CD4-positive, alpha-beta T cell (primary cell): ENCODE measurements at regions not wholly inside any gene's neighbourhood (a gene's known extent, or its start where the extent isn't known, plus 50 kb on each side); places are given as distances from the start of the nearest gene placed in this dataset.

Experiments
- ATAC-seq: fragments of 200-7000 bp; cut with Tn5 transposase; one replicate; pipeline ENCODE4 v1.10.0; 2022; ENCODE audit warnings: mild to moderate bottlenecking; ENCODE audit not compliant: poor library complexity
- CTCF ChIA-PET: fragments of 350-600 bp; sonication (Branson Sonifier 250); formaldehyde crosslinking; loops from one replicate; lab custom pipeline; 2021; ENCODE audit warnings: antibody characterized with exemption, inconsistent platforms; lab: Charles Lee
- POLR2A ChIA-PET: fragments of 350-600 bp; sonication (Branson Sonifier 250); formaldehyde crosslinking; loops from one replicate; lab custom pipeline; 2021; ENCODE audit warnings: antibody characterized with exemption, inconsistent platforms; lab: Charles Lee
- DNase-seq, 14 experiments: peaks; one replicate each; pipeline ENCODE4 v3.0.0-alpha.2; 2013 to 2020; ENCODE audit warnings: mixed read lengths in 2 of 14
- H3K27ac ChIP-seq, 2 donors: one replicate each; pipeline versions ENCODE4 v1.5.1 to v1.7.0; 2013; ENCODE audit warnings: low read length in 2 of 2, low read depth in 1 of 2, mild to moderate bottlenecking in 1 of 2
- H3K27me3 ChIP-seq, 2 experiments: 1 replicate in 1 of 2; 2 replicates in 1 of 2; pipeline versions ENCODE4 v1.6.1 to v1.7.0; 2013; ENCODE audit warnings: low read length in 2 of 2, control low read depth in 1 of 2, mild to moderate bottlenecking in 1 of 2, moderate library complexity in 1 of 2; ENCODE audit not compliant: insufficient read depth in 2 of 2, control insufficient read depth in 1 of 2
- H3K36me3 ChIP-seq: one replicate; pipeline ENCODE4 v1.6.1; 2013; ENCODE audit warnings: low read length, control low read depth; ENCODE audit not compliant: insufficient read depth
- H3K4me1 ChIP-seq: one replicate; pipeline ENCODE4 v1.6.1; 2013; ENCODE audit warnings: low read length, control low read depth; ENCODE audit not compliant: insufficient read depth
- H3K4me3 ChIP-seq: one replicate; pipeline ENCODE4 v1.5.1; 2013; ENCODE audit warnings: mild to moderate bottlenecking, low read length, moderate library complexity
- H3K9me3 ChIP-seq, 2 experiments: 1 replicate in 1 of 2; 2 replicates in 1 of 2; pipeline versions ENCODE4 v1.6.1 to v1.7.0; 2013; ENCODE audit warnings: low read length in 2 of 2, mild to moderate bottlenecking in 2 of 2, control low read depth in 1 of 2, moderate library complexity in 1 of 2; ENCODE audit not compliant: control insufficient read depth in 1 of 2, insufficient read depth in 1 of 2
- H3K27ac Mint-ChIP-seq: one replicate; pipeline ENCODE4 v1.8.0; 2020; ENCODE audit warnings: mixed read lengths
- H3K27me3 Mint-ChIP-seq: one replicate; pipeline ENCODE4 v1.8.0; 2021; ENCODE audit warnings: mixed read lengths
- H3K36me3 Mint-ChIP-seq: one replicate; pipeline ENCODE4 v1.8.0; 2021; ENCODE audit warnings: low read depth, mixed read lengths
- H3K4me1 Mint-ChIP-seq: one replicate; pipeline ENCODE4 v1.8.0; 2021; ENCODE audit warnings: low read depth, mixed read lengths
- H3K4me3 Mint-ChIP-seq: one replicate; pipeline ENCODE4 v1.8.0; 2020; ENCODE audit warnings: mild to moderate bottlenecking, mixed read lengths
- H3K9me3 Mint-ChIP-seq: one replicate; pipeline ENCODE4 v1.8.0; 2020; ENCODE audit warnings: mixed read lengths
- CTCF ChIP-seq: fragments of 200-600 bp; IDR thresholded peaks from one replicate; pipeline ENCODE4 v1.8.0; 2022; ENCODE audit warnings: antibody characterized with exemption, mild to moderate bottlenecking
- intact Hi-C, 2 experiments: fragments of 100-400 bp; cut with DNase I in 1 of 2; cut with micrococcal nuclease in 1 of 2; formaldehyde crosslinking; loops; one replicate each; pipeline versions ENCODE4 v1.15.1 to v1.9.0; 2023 to 2025; cut with DNase I, micrococcal nuclease

- H3K27me3 ChIP-seq: peaks cover 0 to under 1% of the 10 kb centered on the region in 2 experiments
- no peaks in the 10 kb centered on the region for H3K9me3 ChIP-seq
- DNase-seq (no peak), ATAC-seq (no peak)
- CTCF ChIA-PET: no interaction called here
- H3K4me1 ChIP-seq: no peaks in the 10 kb centered on the region
- Mint-ChIP-seq H3K9me3 (no peaks in the 10 kb centered on the region), H3K27me3 (peaks cover 8% of the 10 kb centered on the region), H3K36me3 (no peaks in the 10 kb centered on the region), H3K4me3 (no peak overlapping the region), H3K27ac (no peak overlapping the region), H3K4me1 (no peaks in the 10 kb centered on the region)
- TF ChIP-seq CTCF: no peak
- H3K36me3 ChIP-seq: no peaks in the 10 kb centered on the region
- intact Hi-C loops: no loop called here
- H3K27ac ChIP-seq: no peak overlapping the region
- no peak overlapping the region for H3K4me3 ChIP-seq
- POLR2A ChIA-PET: no interaction called here
These were observed 708.4 kb upstream of the CITED2 start for GRCh38 chr6:140082867-140083297.

- Histone ChIP-seq H3K27ac (no peak overlapping the region), H3K4me1 (no peaks in the 10 kb centered on the region), H3K27me3 (peaks cover 0 to 3% of the 10 kb centered on the region in 2 experiments), H3K4me3 (no peak overlapping the region), H3K9me3 (no peaks in the 10 kb centered on the region), H3K36me3 (no peaks in the 10 kb centered on the region)
- no peak for ATAC-seq
- Mint-ChIP-seq H3K4me3 (no peak overlapping the region), H3K36me3 (no peaks in the 10 kb centered on the region), H3K27me3 (peaks cover 11% of the 10 kb centered on the region), H3K27ac (no peak overlapping the region), H3K9me3 (no peaks in the 10 kb centered on the region), H3K4me1 (no peaks in the 10 kb centered on the region)
- intact Hi-C loops: no loop called here
- CTCF ChIA-PET: no interaction called here
- POLR2A ChIA-PET: no interaction called here
- no peak for TF ChIP-seq CTCF
- no peak for DNase-seq
These were observed 704.9 kb upstream of the CITED2 start for GRCh38 chr6:140079328-140079727.

DNA sequence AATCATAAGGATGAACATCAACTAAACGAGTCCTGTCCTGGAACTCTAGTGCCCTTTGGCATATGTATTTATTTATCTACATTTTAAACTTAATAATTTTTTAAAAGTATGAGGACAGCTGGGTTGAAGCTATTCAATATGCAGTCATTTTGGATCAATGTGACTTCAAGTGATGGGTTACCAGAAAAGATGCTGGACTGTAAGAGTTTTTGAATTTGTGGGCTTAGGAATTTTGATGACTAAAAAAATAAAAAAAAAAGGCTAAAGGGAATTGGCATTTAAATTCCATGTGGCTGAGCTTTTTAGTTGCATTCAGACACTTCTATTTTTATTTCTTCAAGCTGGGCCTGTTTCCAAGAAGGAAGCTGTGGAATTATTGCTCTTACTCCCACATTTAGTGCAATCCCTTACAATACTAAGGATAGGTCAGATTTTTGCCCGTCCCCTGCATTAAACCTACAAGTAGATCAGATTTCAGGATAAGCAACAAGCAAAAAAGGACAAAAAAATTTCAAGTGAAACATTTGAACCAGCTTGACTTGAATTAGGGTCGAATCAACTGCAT lies 704.2 kb upstream of the CITED2 start:
- no peak overlapping the region for H3K4me3 ChIP-seq
- ChIA-PET CTCF (no interaction called here), POLR2A (no interaction called here)
- intact Hi-C loops: no loop called here
- H3K27me3 ChIP-seq: peaks cover 0 to 3% of the 10 kb centered on the region in 2 experiments
- no peaks in the 10 kb centered on the region for H3K4me1 ChIP-seq
- H3K27ac ChIP-seq: no peak overlapping the region
- DNase-seq: no peak
- no peaks in the 10 kb centered on the region for H3K4me1 Mint-ChIP-seq
- TF ChIP-seq CTCF: no peak
- no peaks in the 10 kb centered on the region for H3K9me3 Mint-ChIP-seq
- no peaks in the 10 kb centered on the region for H3K36me3 ChIP-seq
- ATAC-seq: no peak
- H3K4me3 Mint-ChIP-seq: no peak overlapping the region
- no peaks in the 10 kb centered on the region for H3K9me3 ChIP-seq
- H3K27me3 Mint-ChIP-seq: peaks cover 11% of the 10 kb centered on the region
- no peaks in the 10 kb centered on the region for H3K36me3 Mint-ChIP-seq
- H3K27ac Mint-ChIP-seq: no peak overlapping the region
